Colonic mucosa (tissue), 4 donors: ENCODE measurements at regions not wholly inside any gene's neighbourhood (a gene's known extent, or its start where the extent isn't known, plus 50 kb on each side); places are given as distances from the start of the nearest gene placed in this dataset.

Source experiments
- DNase-seq: peaks from one replicate; pipeline ENCODE4 v3.0.0-alpha.2; 2020
- H3K27ac ChIP-seq: fragments of 200-600 bp; one replicate; pipeline ENCODE4 v1.8.0; 2021
- H3K27me3 ChIP-seq: fragments of 200-600 bp; one replicate; pipeline ENCODE4 v1.8.0; 2021
- H3K36me3 ChIP-seq: fragments of 200-600 bp; one replicate; pipeline ENCODE4 v1.8.0; 2021
- H3K4me1 ChIP-seq: fragments of 200-600 bp; one replicate; pipeline ENCODE4 v1.8.0; 2021; ENCODE audit warnings: mild to moderate bottlenecking
- H3K4me3 ChIP-seq: fragments of 200-600 bp; one replicate; pipeline ENCODE4 v1.8.0; 2021
- H3K9ac ChIP-seq, 2 donors: one replicate each; pipeline ENCODE4 v1.7.0; 2013; ENCODE audit warnings: control low read depth in 2 of 2, low read depth in 2 of 2, low read length in 2 of 2
- H3K9me3 ChIP-seq: fragments of 200-600 bp; one replicate; pipeline ENCODE4 v1.8.0; 2021
- CTCF ChIP-seq: fragments of 200-600 bp; IDR thresholded peaks from one replicate; pipeline ENCODE4 v1.8.0; 2022; ENCODE audit warnings: antibody characterized with exemption, mild to moderate bottlenecking
- intact Hi-C: fragments of 100-400 bp; cut with DNase I; formaldehyde crosslinking; loops from one replicate; pipeline ENCODE4 v1.14.1; 2022
- donor health status: healthy.
- donor health status: DM: no; HTN: no; CAD: no.
- donor health status: DM: no; HTN: no; CAD: no.

- no peak overlapping the region for H3K4me3 ChIP-seq
- intact Hi-C loops: no loop called here
Measured at GRCh38 chr12:83843541-83843940, 1069.1 kb downstream of the SLC6A15 start.

GRCh38 chr12:83841620-83842019 is 1071.0 kb downstream of the SLC6A15 start:
- H3K9ac ChIP-seq: no peak overlapping the region
- no peaks in the 10 kb centered on the region for H3K9me3 ChIP-seq
- H3K4me1 ChIP-seq: no peaks in the 10 kb centered on the region
- DNase-seq: no peak
- H3K4me3 ChIP-seq: no peak overlapping the region
- no peak overlapping the region for H3K27ac ChIP-seq
- intact Hi-C loops: no loop called here
- H3K27me3 ChIP-seq: no peaks in the 10 kb centered on the region
- no peaks in the 10 kb centered on the region for H3K36me3 ChIP-seq
- TF ChIP-seq CTCF: no peak

More at GRCh38 chr12:83843541-83843940, 1069.1 kb downstream of the SLC6A15 start:
- Histone ChIP-seq H3K4me1 (no peaks in the 10 kb centered on the region), H3K27ac (no peak overlapping the region), H3K9ac (no peak overlapping the region), H3K27me3 (no peaks in the 10 kb centered on the region), H3K9me3 (no peaks in the 10 kb centered on the region), H3K36me3 (no peaks in the 10 kb centered on the region)
- no peak for DNase-seq
- no peak for TF ChIP-seq CTCF

GRCh38 chr12:83827860-83828259 is 1084.7 kb downstream of the SLC6A15 start:
- Histone ChIP-seq H3K27me3 (no peaks in the 10 kb centered on the region), H3K27ac (no peak overlapping the region), H3K9ac (no peak overlapping the region), H3K9me3 (no peaks in the 10 kb centered on the region), H3K36me3 (no peaks in the 10 kb centered on the region), H3K4me1 (no peaks in the 10 kb centered on the region), H3K4me3 (no peak overlapping the region)
- intact Hi-C loops: loop anchor here (10.0 kb wide), 1 partner anchor 1143 kb away; the partner anchor contains the start of gene TMTC2
- DNase-seq: no peak
- TF ChIP-seq CTCF: no peak

- intact Hi-C loops: loop anchor here (10.0 kb wide), 1 partner anchor 1142 kb away; the partner anchor contains the start of gene TMTC2
- Histone ChIP-seq H3K36me3 (no peaks in the 10 kb centered on the region), H3K27ac (no peak overlapping the region), H3K4me3 (no peak overlapping the region), H3K9me3 (no peaks in the 10 kb centered on the region), H3K27me3 (no peaks in the 10 kb centered on the region), H3K4me1 (no peaks in the 10 kb centered on the region), H3K9ac (no peak overlapping the region)
- TF ChIP-seq CTCF: no peak
- DNase-seq: no peak
Measured at GRCh38 chr12:83827193-83827592, 1085.4 kb downstream of the SLC6A15 start.

- Histone ChIP-seq H3K9ac (no peak overlapping the region), H3K36me3 (no peaks in the 10 kb centered on the region), H3K4me1 (no peaks in the 10 kb centered on the region), H3K4me3 (no peak overlapping the region), H3K27me3 (no peaks in the 10 kb centered on the region), H3K9me3 (no peaks in the 10 kb centered on the region), H3K27ac (no peak overlapping the region)
- peak; percentile 30 for TF ChIP-seq CTCF
- intact Hi-C loops: loop anchor here (10.0 kb wide), 1 partner anchor 1141 kb away; the partner anchor contains the start of gene TMTC2
- peak; percentile 22 for DNase-seq
Measured at GRCh38 chr12:83826112-83826511, 1086.5 kb downstream of the SLC6A15 start.
